ENCODE measurements at regions not wholly inside any gene's neighbourhood (a gene's known extent, or its start where the extent isn't known, plus 50 kb on each side); places are given as distances from the start of the nearest gene placed in this dataset.

DNA sequence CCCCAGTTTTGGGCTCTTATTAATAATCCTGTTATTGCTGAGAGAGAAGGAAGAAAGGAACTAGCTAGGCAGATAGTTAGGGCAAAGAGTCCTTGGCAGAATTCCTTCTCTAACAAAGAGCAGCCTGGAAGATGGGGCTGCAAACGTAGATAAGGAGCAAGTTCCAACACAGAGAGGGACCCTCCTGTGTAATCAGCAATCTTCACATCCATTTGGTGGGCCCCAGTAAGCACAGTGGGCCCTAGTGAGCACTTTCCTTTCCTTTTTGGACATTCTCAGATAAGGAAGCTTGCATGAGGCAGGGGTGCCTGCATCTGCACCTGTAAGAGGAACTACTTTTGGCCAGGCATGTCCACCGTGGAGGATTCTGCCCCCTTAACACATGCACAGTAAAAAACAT is 119.6 kb upstream of the SGO1 start:
- no peak for TF ChIP-seq CTCF (IDR thresholded peaks at IDR 0.05)
- TF ChIP-seq POLR2A (IDR thresholded peaks at IDR 0.05): no peak
- TF ChIP-seq EP300 (IDR thresholded peaks at IDR 0.05): no peak
